Fibroblast of mammary gland (primary cell): ENCODE measurements at regions not wholly inside any gene's neighbourhood (a gene's known extent, or its start where the extent isn't known, plus 50 kb on each side); places are given as distances from the start of the nearest gene placed in this dataset.
A peak's percentile ranks its signal among the peaks of the same experiment; 100 is the strongest.

ENCODE experiments used
- DNase-seq: peaks from one replicate; pipeline ENCODE4 v3.0.0-alpha.2; 2010; ENCODE audit warnings: low read depth
- H3K4me3 ChIP-seq: 2 replicates; pipeline ENCODE4 v1.5.1; 2011; ENCODE audit warnings: low read depth, mild to moderate bottlenecking, low read length, moderate library complexity; ENCODE audit not compliant: control insufficient read depth
- TF ChIP-seq, protein P1 (sequence below): conservative IDR thresholded peaks from 2 replicates; pipeline ENCODE4 v1.5.1; 2011; ENCODE audit warnings: low read depth, low read length, inconsistent platforms; ENCODE audit not compliant: control insufficient read depth, insufficient read depth

DNA sequence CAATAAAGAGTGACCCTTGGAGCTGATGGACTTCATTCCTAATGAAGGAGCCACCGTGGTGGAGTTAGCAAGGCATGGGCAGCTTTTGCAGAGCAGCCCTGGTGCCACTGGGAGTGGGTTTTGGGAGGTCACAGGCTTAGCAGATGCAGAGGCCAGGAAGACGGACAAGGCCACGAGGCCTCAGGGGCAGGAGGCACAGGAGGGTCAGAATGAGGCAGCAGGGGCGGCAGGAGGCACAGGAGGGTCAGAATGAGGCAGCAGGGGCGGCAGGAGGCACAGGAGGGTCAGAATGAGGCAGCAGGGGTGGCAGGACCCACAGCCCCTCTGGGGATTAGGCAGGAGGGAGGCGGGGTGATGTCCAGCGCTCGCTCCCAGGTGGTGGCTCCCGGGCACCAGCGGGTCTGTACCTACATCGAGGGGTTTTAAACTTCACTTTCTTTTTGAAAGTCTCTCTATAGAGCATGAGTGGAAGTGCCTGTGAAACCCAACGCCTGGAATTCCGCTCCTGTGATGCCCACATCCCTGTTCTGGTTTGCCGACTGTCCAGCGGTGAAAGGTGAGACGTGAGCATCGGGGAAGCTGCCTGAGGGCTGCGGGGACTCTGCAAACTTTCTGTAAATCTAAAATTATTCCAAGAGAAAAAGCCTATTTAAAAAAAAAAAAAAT lies 521.6 kb downstream of the BRD1 start:
- no peak for DNase-seq
- H3K4me3 ChIP-seq, result no peak overlapping the region
- TF ChIP-seq, protein P1, sequence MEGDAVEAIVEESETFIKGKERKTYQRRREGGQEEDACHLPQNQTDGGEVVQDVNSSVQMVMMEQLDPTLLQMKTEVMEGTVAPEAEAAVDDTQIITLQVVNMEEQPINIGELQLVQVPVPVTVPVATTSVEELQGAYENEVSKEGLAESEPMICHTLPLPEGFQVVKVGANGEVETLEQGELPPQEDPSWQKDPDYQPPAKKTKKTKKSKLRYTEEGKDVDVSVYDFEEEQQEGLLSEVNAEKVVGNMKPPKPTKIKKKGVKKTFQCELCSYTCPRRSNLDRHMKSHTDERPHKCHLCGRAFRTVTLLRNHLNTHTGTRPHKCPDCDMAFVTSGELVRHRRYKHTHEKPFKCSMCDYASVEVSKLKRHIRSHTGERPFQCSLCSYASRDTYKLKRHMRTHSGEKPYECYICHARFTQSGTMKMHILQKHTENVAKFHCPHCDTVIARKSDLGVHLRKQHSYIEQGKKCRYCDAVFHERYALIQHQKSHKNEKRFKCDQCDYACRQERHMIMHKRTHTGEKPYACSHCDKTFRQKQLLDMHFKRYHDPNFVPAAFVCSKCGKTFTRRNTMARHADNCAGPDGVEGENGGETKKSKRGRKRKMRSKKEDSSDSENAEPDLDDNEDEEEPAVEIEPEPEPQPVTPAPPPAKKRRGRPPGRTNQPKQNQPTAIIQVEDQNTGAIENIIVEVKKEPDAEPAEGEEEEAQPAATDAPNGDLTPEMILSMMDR, result no peak

DNA sequence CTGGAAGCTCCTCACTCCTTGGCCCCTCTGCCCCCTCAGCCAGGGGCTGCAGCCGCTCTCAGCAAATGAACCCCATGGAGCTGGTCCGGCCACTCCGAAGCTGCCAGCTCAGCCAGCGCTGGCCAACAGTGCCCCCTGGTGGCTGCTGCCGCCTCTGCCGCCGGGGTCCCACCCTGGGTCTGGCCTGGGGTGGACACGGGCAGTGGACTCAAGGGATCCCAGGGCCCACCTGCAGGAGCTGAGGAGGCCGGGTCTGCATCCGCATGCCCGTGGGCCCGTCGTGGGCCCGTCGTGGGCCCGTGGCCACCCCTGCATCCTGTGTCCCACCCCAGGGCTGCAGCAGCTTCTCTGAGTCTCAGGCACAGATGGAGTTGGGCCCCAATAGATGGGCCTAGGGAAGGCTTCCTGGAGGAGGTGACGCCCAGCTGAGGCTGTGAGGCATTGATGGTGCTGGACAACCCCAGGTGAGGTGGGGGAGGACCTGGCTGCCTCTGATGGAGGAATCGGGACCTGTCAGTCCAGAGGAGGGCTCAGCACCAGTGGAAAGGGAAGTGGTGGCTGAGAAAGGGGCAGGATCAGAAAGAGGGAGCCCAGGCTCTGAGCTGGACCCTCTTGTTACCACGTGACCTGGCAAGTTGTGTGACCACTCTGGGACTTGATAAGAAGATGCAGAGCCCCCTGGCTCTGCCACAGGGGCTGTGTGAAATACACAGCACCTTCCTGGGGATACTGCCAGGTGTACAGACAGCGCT lies 522.3 kb downstream of the BRD1 start:
- TF ChIP-seq, protein P1, result peak; percentile 20
- DNase-seq, result peak; percentile 0
- no peak overlapping the region for H3K4me3 ChIP-seq

DNA sequence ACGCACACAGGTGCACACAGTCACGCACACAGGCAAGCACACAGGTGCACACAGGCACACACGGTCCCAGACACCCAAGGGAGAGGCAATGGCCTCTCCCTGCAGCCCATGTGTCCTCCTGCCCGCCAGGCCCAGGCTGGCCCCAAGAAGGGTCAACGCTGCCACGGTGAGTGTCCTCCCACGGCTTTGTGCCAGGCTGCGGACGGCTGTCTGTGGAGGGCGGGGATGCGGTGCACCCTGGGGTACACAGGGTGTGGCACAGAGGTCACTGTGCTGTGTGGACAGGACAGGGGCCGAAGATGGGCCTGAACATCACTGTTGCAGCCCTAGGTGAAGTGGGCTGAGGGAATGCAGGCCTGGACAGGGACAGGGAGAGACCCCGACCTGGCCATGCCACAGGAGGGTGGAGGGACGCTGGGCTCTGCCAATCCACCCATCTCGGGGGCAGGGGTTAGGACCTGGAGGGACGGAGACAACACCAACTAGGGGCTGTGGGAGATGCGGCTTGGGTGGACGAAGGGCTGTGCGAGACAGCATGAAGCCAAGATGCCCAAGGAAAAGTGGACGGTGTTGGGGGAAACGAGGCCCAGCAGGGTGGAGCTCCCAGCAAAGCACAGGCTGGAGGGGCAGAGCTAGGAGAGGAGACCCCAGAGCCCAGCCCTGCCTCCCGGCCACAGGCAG lies 523.8 kb downstream of the BRD1 start:
- no peak for DNase-seq
- H3K4me3 ChIP-seq, result no peak overlapping the region
- TF ChIP-seq, protein P1, result no peak

DNA sequence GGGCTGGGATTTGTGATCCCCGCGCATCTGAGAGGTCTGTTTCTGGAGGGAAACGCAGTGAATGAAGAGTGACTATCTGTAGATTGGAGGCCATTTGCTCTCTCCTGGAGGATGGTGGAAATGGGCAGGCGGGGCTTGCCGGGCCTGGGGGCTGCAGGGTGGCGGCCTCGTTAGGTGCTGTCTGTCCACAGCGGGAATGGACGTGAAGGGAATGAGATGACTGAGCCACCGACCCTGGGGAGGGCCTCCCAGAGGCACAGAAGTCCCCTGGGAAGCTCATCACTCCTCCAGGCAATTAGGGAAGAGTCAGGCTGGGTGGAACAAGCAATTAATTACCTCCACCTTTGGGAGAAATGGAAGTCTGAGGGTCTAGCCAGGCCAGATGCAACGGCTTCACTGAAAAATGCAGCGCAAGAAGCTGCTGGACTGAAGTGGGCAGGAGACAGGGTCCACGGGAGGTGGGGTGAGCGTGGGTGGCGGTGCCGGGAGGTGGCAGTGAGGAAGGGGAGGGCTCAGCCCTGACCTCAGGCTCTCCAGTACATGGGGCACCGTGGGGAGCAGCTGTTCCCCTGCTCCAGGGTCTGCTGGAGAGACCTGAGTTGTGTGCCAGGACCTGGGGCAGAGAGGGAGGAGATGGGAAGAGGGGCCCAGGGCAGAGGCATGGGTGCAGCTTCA lies 524.5 kb downstream of the BRD1 start:
- DNase-seq, result no peak
- TF ChIP-seq, protein P1, result no peak
- H3K4me3 ChIP-seq, result no peak overlapping the region

DNA sequence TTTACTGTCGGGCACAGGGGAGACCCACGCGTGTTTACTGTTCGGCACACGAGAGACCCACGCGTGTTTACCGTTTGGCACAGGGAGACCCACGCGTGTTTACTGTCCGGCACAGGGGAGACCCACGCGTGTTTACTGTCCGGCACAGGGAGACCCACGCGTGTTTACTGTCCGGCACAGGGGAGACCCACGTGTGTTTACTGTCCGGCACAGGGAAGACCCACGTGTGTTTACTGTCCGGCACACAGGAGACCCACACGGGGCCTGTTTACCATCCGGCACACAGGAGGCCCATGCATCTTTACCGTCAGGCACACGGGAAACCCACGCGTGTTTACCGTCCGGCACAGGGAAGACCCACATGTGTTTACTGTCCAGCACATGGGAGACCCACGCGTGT lies 525.1 kb downstream of the BRD1 start:
- TF ChIP-seq, protein P1, result no peak
- DNase-seq, result no peak
- H3K4me3 ChIP-seq, result no peak overlapping the region

DNA sequence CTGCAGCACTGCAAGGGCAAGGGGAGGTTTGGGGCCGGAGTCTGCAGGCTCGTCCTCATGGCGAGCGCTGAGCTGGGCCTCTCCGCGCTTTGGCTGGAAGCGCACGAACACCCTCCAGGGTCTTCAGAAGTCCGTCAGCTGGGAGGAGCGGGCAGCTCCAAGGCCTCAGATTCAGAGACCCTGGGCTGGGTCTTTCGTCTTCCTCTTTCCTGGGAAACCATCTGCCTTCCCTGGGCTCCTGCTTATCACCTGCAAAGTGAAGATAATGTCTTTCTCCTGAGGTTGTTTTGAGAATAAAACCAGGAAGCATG lies 525.6 kb downstream of the BRD1 start:
- TF ChIP-seq, protein P1, result no peak
- DNase-seq, result no peak
- H3K4me3 ChIP-seq, result no peak overlapping the region
